HG02798 (cell line): ENCODE measurements at regions not wholly inside any gene's neighbourhood (a gene's known extent, or its start where the extent isn't known, plus 50 kb on each side); places are given as distances from the start of the nearest gene placed in this dataset.
"Not testable (repeated sequence)": the region's sequence is repeated elsewhere in the genome, so short reads cannot be mapped to it uniquely, and the experiment has no call there.

ENCODE experiments used
- ATAC-seq: cut with Tn5 transposase; IDR thresholded peaks from one replicate; pipeline ENCODE4 v1.9.1; 2021; ENCODE audit warnings: mild to moderate bottlenecking; ENCODE audit not compliant: unreplicated experiment, poor library complexity

GRCh38 chr11:45000918-45001317 is 50.2 kb upstream of the TP53I11 start:
- ATAC-seq: no peak

GRCh38 chr11:45001466-45002165 is 50.9 kb upstream of the TP53I11 start:
- ATAC-seq: no peak

- no peak for ATAC-seq
Measured at GRCh38 chr11:45005106-45005505, 54.4 kb upstream of the TP53I11 start.

- ATAC-seq: no peak
Measured at GRCh38 chr11:45007011-45007410, 56.3 kb upstream of the TP53I11 start.

GRCh38 chr11:45015983-45016382 is 65.3 kb upstream of the TP53I11 start:
- ATAC-seq: not testable (repeated sequence)

GRCh38 chr11:45016446-45016845 is 65.8 kb upstream of the TP53I11 start:
- not testable (repeated sequence) for ATAC-seq

GRCh38 chr11:45017329-45017728 is 66.6 kb upstream of the TP53I11 start:
- ATAC-seq: no peak

- no peak for ATAC-seq
Measured at GRCh38 chr11:45021001-45021400, 70.3 kb upstream of the TP53I11 start.

GRCh38 chr11:45021692-45022141 is 71.0 kb upstream of the TP53I11 start:
- no peak for ATAC-seq

GRCh38 chr11:45022294-45023064 is 71.8 kb upstream of the TP53I11 start:
- no peak for ATAC-seq

GRCh38 chr11:45023065-45023365 is 72.3 kb upstream of the TP53I11 start:
- ATAC-seq: no peak

GRCh38 chr11:45024316-45024715 is 73.6 kb upstream of the TP53I11 start:
- no peak for ATAC-seq

GRCh38 chr11:45024846-45025588 is 74.3 kb upstream of the TP53I11 start:
- no peak for ATAC-seq

- ATAC-seq: no peak
Measured at GRCh38 chr11:45025716-45026492, 75.2 kb upstream of the TP53I11 start.

GRCh38 chr11:45026835-45027234 is 76.2 kb upstream of the TP53I11 start:
- no peak for ATAC-seq

GRCh38 chr11:45027312-45027711 is 76.6 kb upstream of the TP53I11 start:
- ATAC-seq: no peak

- no peak for ATAC-seq
Measured at GRCh38 chr11:45028911-45029682, 78.4 kb upstream of the TP53I11 start.

- no peak for ATAC-seq
Measured at GRCh38 chr11:45030778-45031177, 80.1 kb upstream of the TP53I11 start.

GRCh38 chr11:45031912-45032519 is 81.3 kb upstream of the TP53I11 start:
- peak; percentile 78 for ATAC-seq
